Type B pancreatic cell (in vitro differentiated cells): ENCODE measurements at regions not wholly inside any gene's neighbourhood (a gene's known extent, or its start where the extent isn't known, plus 50 kb on each side); places are given as distances from the start of the nearest gene placed in this dataset.

Experiments
- DNase-seq: peaks from one replicate; pipeline ENCODE4 v3.0.0; 2021; ENCODE audit warnings: mixed read lengths; ENCODE audit not compliant: unreplicated experiment; ENCODE audit errors: extremely low spot score
- H3K27ac Mint-ChIP-seq: 2 replicates; pipeline ENCODE4 v1.8.0; 2021; ENCODE audit warnings: mild to moderate bottlenecking, mixed read lengths
- H3K27me3 Mint-ChIP-seq: 2 replicates; pipeline ENCODE4 v1.8.0; 2021; ENCODE audit warnings: mixed read lengths
- H3K36me3 Mint-ChIP-seq: 2 replicates; pipeline ENCODE4 v1.8.0; 2021; ENCODE audit warnings: mixed read lengths
- H3K4me1 Mint-ChIP-seq: one replicate; pipeline ENCODE4 v1.8.0; 2021; ENCODE audit warnings: mixed read lengths; ENCODE audit not compliant: unreplicated experiment
- H3K4me3 Mint-ChIP-seq: 2 replicates; pipeline ENCODE4 v1.8.0; 2021; ENCODE audit warnings: mild to moderate bottlenecking, mixed read lengths
- H3K9me3 Mint-ChIP-seq: 2 replicates; pipeline ENCODE4 v1.8.0; 2021; ENCODE audit warnings: mixed read lengths
- CTCF ChIP-seq: fragments of 200-600 bp; sonication (generic); conservative IDR thresholded peaks from 2 replicates; pipeline ENCODE4 v1.5.0; 2021; ENCODE audit warnings: antibody characterized with exemption, mild to moderate bottlenecking

GRCh38 chr10:9222917-9223316, 1168.4 kb downstream of the GATA3 start:
- Mint-ChIP-seq H3K36me3 (no peaks in the 10 kb centered on the region), H3K4me1 (no peaks in the 10 kb centered on the region), H3K27ac (no peak overlapping the region), H3K9me3 (peaks cover 2% of the 10 kb centered on the region), H3K4me3 (no peak overlapping the region), H3K27me3 (peaks cover 11% of the 10 kb centered on the region)
- DNase-seq: no peak
- no peak for TF ChIP-seq CTCF

GRCh38 chr10:9227679-9228365, 1173.3 kb downstream of the GATA3 start:
- Mint-ChIP-seq H3K4me3 (no peak overlapping the region), H3K27ac (no peak overlapping the region), H3K4me1 (peaks cover 14% of the 10 kb centered on the region), H3K36me3 (no peaks in the 10 kb centered on the region), H3K9me3 (peaks cover 5% of the 10 kb centered on the region), H3K27me3 (peaks cover 14% of the 10 kb centered on the region)
- TF ChIP-seq CTCF: no peak
- DNase-seq: no peak

- Mint-ChIP-seq H3K36me3 (no peaks in the 10 kb centered on the region), H3K27me3 (peaks cover 12% of the 10 kb centered on the region), H3K4me3 (no peak overlapping the region), H3K27ac (no peak overlapping the region), H3K4me1 (peaks cover 14% of the 10 kb centered on the region), H3K9me3 (peaks cover 5% of the 10 kb centered on the region)
- no peak for DNase-seq
- TF ChIP-seq CTCF: no peak
Measured at GRCh38 chr10:9228771-9229170, 1174.3 kb downstream of the GATA3 start.

GRCh38 chr10:9229702-9230244, 1175.3 kb downstream of the GATA3 start:
- no peak for TF ChIP-seq CTCF
- no peak for DNase-seq
- Mint-ChIP-seq H3K27me3 (peaks cover 12% of the 10 kb centered on the region), H3K9me3 (peaks cover 5% of the 10 kb centered on the region), H3K4me3 (no peak overlapping the region), H3K27ac (no peak overlapping the region), H3K4me1 (peaks cover 14% of the 10 kb centered on the region), H3K36me3 (no peaks in the 10 kb centered on the region)

GRCh38 chr10:9230625-9231024, 1176.1 kb downstream of the GATA3 start:
- H3K4me1 Mint-ChIP-seq: peaks cover 14% of the 10 kb centered on the region
- H3K4me3 Mint-ChIP-seq: no peak overlapping the region
- peaks cover 12% of the 10 kb centered on the region for H3K27me3 Mint-ChIP-seq
- no peak for TF ChIP-seq CTCF
- H3K27ac Mint-ChIP-seq: no peak overlapping the region
- H3K9me3 Mint-ChIP-seq: peaks cover 5% of the 10 kb centered on the region
- H3K36me3 Mint-ChIP-seq: no peaks in the 10 kb centered on the region
- no peak for DNase-seq
